Spleen (tissue), 11 donors: ENCODE measurements at regions not wholly inside any gene's neighbourhood (a gene's known extent, or its start where the extent isn't known, plus 50 kb on each side); places are given as distances from the start of the nearest gene placed in this dataset.

Experiments used
- DNase-seq: peaks from one replicate; pipeline ENCODE4 v3.0.0-alpha.2; 2020
- H3K27ac ChIP-seq, 8 donors: fragments of 200-600 bp; sonication (generic) in 7 of 8; 1 replicate in 4 of 8; 2 replicates in 4 of 8; pipeline versions ENCODE4 v1.5.0 to v1.8.0; 2016 to 2021; ENCODE audit warnings: inconsistent platforms in 4 of 8, mild to moderate bottlenecking in 4 of 8, moderate library complexity in 1 of 8
- H3K27me3 ChIP-seq, 7 donors: fragments of 200-600 bp; sonication (generic) in 6 of 7; replicated peaks in 1 of 7; 1 replicate in 4 of 7; 2 replicates in 3 of 7; pipeline versions ENCODE4 v1.5.0 to v1.8.0; 2016 to 2021; ENCODE audit warnings: inconsistent platforms in 3 of 7, mild to moderate bottlenecking in 1 of 7
- H3K36me3 ChIP-seq, 6 donors: fragments of 200-600 bp; sonication (generic) in 5 of 6; 1 replicate in 4 of 6; 2 replicates in 2 of 6; pipeline versions ENCODE4 v1.5.0 to v1.8.0; 2016 to 2021; ENCODE audit warnings: inconsistent platforms in 2 of 6
- H3K4me1 ChIP-seq, 6 donors: fragments of 200-600 bp; sonication (generic) in 5 of 6; 1 replicate in 3 of 6; 2 replicates in 3 of 6; pipeline versions ENCODE4 v1.5.0 to v1.8.0; 2016 to 2021; ENCODE audit warnings: inconsistent platforms in 3 of 6
- H3K4me3 ChIP-seq, 8 donors: fragments of 200-600 bp; sonication (generic) in 7 of 8; 1 replicate in 4 of 8; 2 replicates in 4 of 8; pipeline versions ENCODE4 v1.5.0 to v1.8.0; 2016 to 2021; ENCODE audit warnings: inconsistent platforms in 4 of 8, mild to moderate bottlenecking in 4 of 8, moderate library complexity in 2 of 8
- H3K9me3 ChIP-seq, 8 donors: fragments of 200-600 bp; sonication (generic) in 7 of 8; 1 replicate in 4 of 8; 2 replicates in 4 of 8; pipeline versions ENCODE4 v1.5.0 to v1.8.0; 2016 to 2021; ENCODE audit warnings: inconsistent platforms in 4 of 8
- CTCF ChIP-seq, 11 experiments: fragments of 200-600 bp in 7 of 11; fragments of 450-650 bp in 4 of 11; sonication (generic) in 4 of 11; IDR thresholded peaks in 8 of 11; conservative IDR thresholded peaks in 3 of 11; 1 replicate in 7 of 11; 2 replicates in 4 of 11; pipeline versions ENCODE4 v1.4.0 to v1.8.0; 2016 to 2021; ENCODE audit warnings: antibody characterized with exemption in 11 of 11, inconsistent platforms in 4 of 11, mild to moderate bottlenecking in 1 of 11
- POLR2A ChIP-seq, 3 donors: fragments of 450-650 bp; IDR thresholded peaks; one replicate each; pipeline ENCODE4 v1.5.1; 2017; ENCODE audit warnings: antibody characterized with exemption in 3 of 3, mild to moderate bottlenecking in 1 of 3
- POLR2AphosphoS5 ChIP-seq, 3 donors: sonication (generic); formaldehyde crosslinking; IDR thresholded peaks; one replicate each; pipeline ENCODE4 v1.5.1; 2017; ENCODE audit warnings: antibody characterized with exemption in 3 of 3
- WGBS, 5 donors: extraction: QIAGEN DNeasy Blood & Tissue Kit in 3 of 5; methylation state at CpG; one replicate each; pipeline versions ENCODE4 v1.1.5 to v1.1.7; 2013 to 2018; 5-methylcytosine and 5-hydroxymethylcytosine counted together
- intact Hi-C: fragments of 100-400 bp; cut with DNase I; formaldehyde crosslinking; loops from one replicate; pipeline ENCODE4 v1.15.0; 2023; ENCODE audit warnings: low total_unique reads
- donor health status: healthy with polysubstance abuse.
- donor health status: DM: no; HTN: no; CAD: no; lungs with moderate emphysema.
- donor health status: DM: no; HTN: no; CAD: no.
- donor health status: Bipolar disorder and iron deficiency.
- donor health status: healthy.
- donor health status: DM: no; HTN: no; CAD: no.
- donor health status: DM: yes; HTN: yes; CAD: no.

GRCh38 chr3:64827431-64827830, 139.6 kb upstream of the ADAMTS9 start:
- H3K4me3 ChIP-seq: no peak overlapping the region
- intact Hi-C loops: no loop called here
- TF ChIP-seq POLR2AphosphoS5 (IDR thresholded peaks at IDR 0.05) (no peak), POLR2A (IDR thresholded peaks at IDR 0.05) (no peak), CTCF (IDR thresholded peaks at IDR 0.05 in 8 of 11, conservative IDR thresholded peaks at IDR 0.05 in 3 of 11) (no peak)
- no peaks in the 10 kb centered on the region for H3K9me3 ChIP-seq
- peaks cover 0 to 24% (median 3%) of the 10 kb centered on the region in 6 donors for H3K4me1 ChIP-seq
- H3K27ac ChIP-seq: no peak overlapping the region
- 85 to 100% (median 88%) methylated on average over 2 of the region's 2 CpGs for WGBS, 5 donors
- H3K27me3 ChIP-seq: no peaks in the 10 kb centered on the region
- DNase-seq: no peak
- no peaks in the 10 kb centered on the region for H3K36me3 ChIP-seq

- Histone ChIP-seq H3K4me1 (peaks cover 0 to 24% (median 3%) of the 10 kb centered on the region in 6 donors), H3K27ac (no peak overlapping the region), H3K27me3 (no peaks in the 10 kb centered on the region), H3K4me3 (no peak overlapping the region), H3K9me3 (no peaks in the 10 kb centered on the region), H3K36me3 (no peaks in the 10 kb centered on the region)
- intact Hi-C loops: no loop called here
- no peak for DNase-seq
- TF ChIP-seq POLR2A (IDR thresholded peaks at IDR 0.05) (no peak), POLR2AphosphoS5 (IDR thresholded peaks at IDR 0.05) (no peak), CTCF (IDR thresholded peaks at IDR 0.05 in 8 of 11, conservative IDR thresholded peaks at IDR 0.05 in 3 of 11) (no peak)
These were observed 139.2 kb upstream of the ADAMTS9 start for GRCh38 chr3:64827019-64827418.

- 66 to 75% (median 72%) methylated on average over 2 of the region's 2 CpGs for WGBS, 5 donors
- no peaks in the 10 kb centered on the region for H3K27me3 ChIP-seq
- H3K4me1 ChIP-seq: peaks cover 0 to 24% (median 3%) of the 10 kb centered on the region in 6 donors
- H3K27ac ChIP-seq: peak overlapping the region in 2 of 8 donors; percentile 24 to 58
- H3K9me3 ChIP-seq: no peaks in the 10 kb centered on the region
- no peak overlapping the region for H3K4me3 ChIP-seq
- intact Hi-C loops: no loop called here
- no peak for DNase-seq
- TF ChIP-seq POLR2A (IDR thresholded peaks at IDR 0.05): no peak
- TF ChIP-seq CTCF (IDR thresholded peaks at IDR 0.05 in 8 of 11, conservative IDR thresholded peaks at IDR 0.05 in 3 of 11): no peak
- TF ChIP-seq POLR2AphosphoS5 (IDR thresholded peaks at IDR 0.05): no peak
- no peaks in the 10 kb centered on the region for H3K36me3 ChIP-seq
These were observed 137.8 kb upstream of the ADAMTS9 start for GRCh38 chr3:64825404-64826120.

- peak overlapping the region in 5 of 8 donors; percentile 6 to 58 (median 49) for H3K27ac ChIP-seq
- H3K36me3 ChIP-seq: no peaks in the 10 kb centered on the region
- H3K27me3 ChIP-seq: no peaks in the 10 kb centered on the region
- H3K4me1 ChIP-seq: peaks cover 0 to 24% (median 3%) of the 10 kb centered on the region in 6 donors
- WGBS, 5 donors: 68 to 76% (median 72%) methylated on average over 4 of the region's 4 CpGs
- no peak overlapping the region for H3K4me3 ChIP-seq
- H3K9me3 ChIP-seq: no peaks in the 10 kb centered on the region
- no peak for DNase-seq
- intact Hi-C loops: no loop called here
- no peak for TF ChIP-seq POLR2A (IDR thresholded peaks at IDR 0.05)
- no peak for TF ChIP-seq POLR2AphosphoS5 (IDR thresholded peaks at IDR 0.05)
- TF ChIP-seq CTCF (IDR thresholded peaks at IDR 0.05 in 8 of 11, conservative IDR thresholded peaks at IDR 0.05 in 3 of 11): no peak
These were observed 136.7 kb upstream of the ADAMTS9 start for GRCh38 chr3:64824394-64824909.
